Type B pancreatic cell (in vitro differentiated cells): ENCODE measurements at regions not wholly inside any gene's neighbourhood (a gene's known extent, or its start where the extent isn't known, plus 50 kb on each side); places are given as distances from the start of the nearest gene placed in this dataset.

ENCODE experiments used
- DNase-seq: peaks from one replicate; pipeline ENCODE4 v3.0.0; 2021; ENCODE audit warnings: mixed read lengths; ENCODE audit not compliant: unreplicated experiment; ENCODE audit errors: extremely low spot score
- H3K27ac Mint-ChIP-seq: 2 replicates; pipeline ENCODE4 v1.8.0; 2021; ENCODE audit warnings: mild to moderate bottlenecking, mixed read lengths
- H3K27me3 Mint-ChIP-seq: 2 replicates; pipeline ENCODE4 v1.8.0; 2021; ENCODE audit warnings: mixed read lengths
- H3K36me3 Mint-ChIP-seq: 2 replicates; pipeline ENCODE4 v1.8.0; 2021; ENCODE audit warnings: mixed read lengths
- H3K4me1 Mint-ChIP-seq: one replicate; pipeline ENCODE4 v1.8.0; 2021; ENCODE audit warnings: mixed read lengths; ENCODE audit not compliant: unreplicated experiment
- H3K4me3 Mint-ChIP-seq: 2 replicates; pipeline ENCODE4 v1.8.0; 2021; ENCODE audit warnings: mild to moderate bottlenecking, mixed read lengths
- H3K9me3 Mint-ChIP-seq: 2 replicates; pipeline ENCODE4 v1.8.0; 2021; ENCODE audit warnings: mixed read lengths
- TF ChIP-seq, protein P1 (sequence below): fragments of 200-600 bp; sonication (generic); conservative IDR thresholded peaks from 2 replicates; pipeline ENCODE4 v1.5.0; 2021; ENCODE audit warnings: antibody characterized with exemption, mild to moderate bottlenecking

DNA sequence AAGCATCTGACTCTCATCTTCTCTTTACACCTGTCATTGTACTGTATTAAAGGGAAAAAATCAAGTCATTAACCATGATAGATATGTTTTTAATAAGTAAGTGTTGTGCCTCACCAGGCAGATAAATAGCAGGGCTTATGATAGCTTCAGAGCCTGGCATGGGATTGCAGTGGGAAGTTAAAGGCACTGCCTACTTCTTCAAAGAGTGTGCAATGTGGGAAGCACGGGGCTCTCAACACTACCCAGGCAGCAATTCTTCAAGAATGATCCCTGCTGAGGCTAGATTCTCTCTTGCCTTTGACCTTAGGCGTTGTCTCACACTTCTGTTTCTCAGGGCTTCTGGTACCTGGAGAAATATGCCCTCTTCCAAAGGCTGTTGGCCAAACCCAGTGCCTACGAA is 297.3 kb downstream of the MAF start:
- no peak for DNase-seq
- Mint-ChIP-seq H3K4me3 (no peak overlapping the region), H3K4me1 (peaks cover 23% of the 10 kb centered on the region), H3K27ac (no peak overlapping the region), H3K9me3 (no peaks in the 10 kb centered on the region), H3K27me3 (peaks cover 9% of the 10 kb centered on the region), H3K36me3 (no peaks in the 10 kb centered on the region)
- TF ChIP-seq, protein P1, sequence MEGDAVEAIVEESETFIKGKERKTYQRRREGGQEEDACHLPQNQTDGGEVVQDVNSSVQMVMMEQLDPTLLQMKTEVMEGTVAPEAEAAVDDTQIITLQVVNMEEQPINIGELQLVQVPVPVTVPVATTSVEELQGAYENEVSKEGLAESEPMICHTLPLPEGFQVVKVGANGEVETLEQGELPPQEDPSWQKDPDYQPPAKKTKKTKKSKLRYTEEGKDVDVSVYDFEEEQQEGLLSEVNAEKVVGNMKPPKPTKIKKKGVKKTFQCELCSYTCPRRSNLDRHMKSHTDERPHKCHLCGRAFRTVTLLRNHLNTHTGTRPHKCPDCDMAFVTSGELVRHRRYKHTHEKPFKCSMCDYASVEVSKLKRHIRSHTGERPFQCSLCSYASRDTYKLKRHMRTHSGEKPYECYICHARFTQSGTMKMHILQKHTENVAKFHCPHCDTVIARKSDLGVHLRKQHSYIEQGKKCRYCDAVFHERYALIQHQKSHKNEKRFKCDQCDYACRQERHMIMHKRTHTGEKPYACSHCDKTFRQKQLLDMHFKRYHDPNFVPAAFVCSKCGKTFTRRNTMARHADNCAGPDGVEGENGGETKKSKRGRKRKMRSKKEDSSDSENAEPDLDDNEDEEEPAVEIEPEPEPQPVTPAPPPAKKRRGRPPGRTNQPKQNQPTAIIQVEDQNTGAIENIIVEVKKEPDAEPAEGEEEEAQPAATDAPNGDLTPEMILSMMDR = no peak

- Mint-ChIP-seq H3K27me3 (peaks cover 9% of the 10 kb centered on the region), H3K4me3 (no peak overlapping the region), H3K4me1 (peaks cover 24% of the 10 kb centered on the region), H3K9me3 (no peaks in the 10 kb centered on the region), H3K36me3 (no peaks in the 10 kb centered on the region), H3K27ac (no peak overlapping the region)
- TF ChIP-seq, protein P1 = no peak
- DNase-seq = no peak
Observed at GRCh38 chr16:79302731-79303130, 297.8 kb downstream of the MAF start.

DNA sequence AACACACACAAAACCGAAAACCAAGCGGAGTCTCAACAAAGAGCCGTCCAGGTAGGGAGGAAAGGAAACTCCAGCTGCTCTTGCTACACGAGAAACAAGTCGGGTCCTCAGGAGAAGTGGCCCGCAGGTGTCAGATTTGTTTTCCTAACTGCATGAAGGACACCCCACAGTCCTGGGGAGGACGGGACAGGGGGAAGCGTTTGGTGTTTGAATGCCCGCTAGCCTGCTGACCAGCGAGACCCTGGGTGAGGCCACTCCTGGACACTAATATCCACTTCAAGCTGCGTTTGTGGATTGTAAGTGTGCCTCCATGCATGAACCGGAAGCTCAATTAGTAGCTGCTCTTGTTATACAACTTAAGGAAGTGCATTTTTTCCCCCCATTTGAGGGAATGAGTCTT is 299.5 kb downstream of the MAF start:
- no peak for DNase-seq
- Mint-ChIP-seq H3K36me3 (no peaks in the 10 kb centered on the region), H3K4me1 (peaks cover 33% of the 10 kb centered on the region), H3K27me3 (peaks cover 6% of the 10 kb centered on the region), H3K4me3 (no peak overlapping the region), H3K9me3 (no peaks in the 10 kb centered on the region), H3K27ac (no peak overlapping the region)
- TF ChIP-seq, protein P1 = no peak

DNA sequence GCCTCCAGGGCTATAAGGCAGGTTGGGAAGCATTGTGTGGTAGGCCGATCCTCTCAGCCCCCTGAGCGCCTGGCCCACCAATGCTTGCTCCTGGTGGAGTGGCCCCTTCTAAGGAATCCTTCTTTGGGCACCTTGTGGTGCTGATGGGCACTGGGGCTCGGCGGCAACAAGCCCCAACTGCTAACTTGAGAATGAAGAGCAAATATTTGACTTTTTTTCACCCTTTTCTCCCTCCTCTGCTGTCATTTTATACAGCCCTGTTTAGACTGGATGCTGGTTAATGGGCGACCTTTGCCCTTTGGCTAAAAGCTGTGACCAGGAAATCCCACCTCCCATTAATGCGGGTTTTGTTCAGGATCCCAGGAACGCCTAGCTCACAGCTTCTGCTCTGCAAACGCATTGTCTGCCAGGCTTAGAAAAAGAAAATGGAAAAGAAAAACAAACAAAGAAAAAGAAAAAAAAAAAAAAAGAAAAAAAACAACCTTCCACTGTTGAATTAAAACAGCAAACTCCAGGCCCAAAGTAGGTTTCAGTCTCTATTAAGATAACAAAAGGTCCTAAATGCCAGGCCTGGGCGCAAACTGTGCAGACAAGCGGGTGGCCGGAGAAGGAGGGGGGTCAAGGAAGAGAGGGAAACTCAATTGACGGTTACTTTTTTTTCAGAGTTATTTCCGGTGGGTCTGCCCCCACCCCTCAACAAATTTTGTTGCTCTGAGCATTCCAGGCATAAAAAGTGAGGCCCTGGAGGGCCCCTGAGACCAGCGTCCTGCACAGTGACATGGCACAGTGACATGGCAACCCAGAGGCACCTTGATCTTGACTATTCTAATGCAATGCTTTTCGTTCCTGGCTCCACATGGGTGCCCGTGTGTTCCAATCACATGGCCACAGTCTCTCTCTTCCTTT is 301.4 kb downstream of the MAF start:
- no peaks in the 10 kb centered on the region for H3K9me3 Mint-ChIP-seq
- no peaks in the 10 kb centered on the region for H3K36me3 Mint-ChIP-seq
- H3K4me1 Mint-ChIP-seq = peaks cover 33% of the 10 kb centered on the region
- peaks cover 8% of the 10 kb centered on the region for H3K27me3 Mint-ChIP-seq
- H3K27ac Mint-ChIP-seq = peak overlapping the region; percentile 11
- TF ChIP-seq, protein P1 = no peak
- no peak for DNase-seq
- peak overlapping the region; percentile 60 for H3K4me3 Mint-ChIP-seq

GRCh38 chr16:79298476-79298875 is 302.1 kb downstream of the MAF start:
- no peaks in the 10 kb centered on the region for H3K9me3 Mint-ChIP-seq
- DNase-seq = no peak
- TF ChIP-seq, protein P1 = no peak

More at GRCh38 chr16:79298476-79298875, 302.1 kb downstream of the MAF start:
- H3K4me3 Mint-ChIP-seq = no peak overlapping the region
- peaks cover 30% of the 10 kb centered on the region for H3K4me1 Mint-ChIP-seq
- H3K27me3 Mint-ChIP-seq = peaks cover 15% of the 10 kb centered on the region
- peak overlapping the region; percentile 11 for H3K27ac Mint-ChIP-seq
- no peaks in the 10 kb centered on the region for H3K36me3 Mint-ChIP-seq
